NCI-H2107 treated with DMSO at 0.1 percent for 48 hours (cell line): ENCODE measurements at regions not wholly inside any gene's neighbourhood (a gene's known extent, or its start where the extent isn't known, plus 50 kb on each side); places are given as distances from the start of the nearest gene placed in this dataset.
"Not testable (repeated sequence)": the region's sequence is repeated elsewhere in the genome, so short reads cannot be mapped to it uniquely, and the experiment has no call there.

Experiments
- DNase-seq: peaks from one replicate; lab custom pipeline; 2025; ENCODE audit not compliant: unreplicated experiment; lab: John Stamatoyannopoulos, UW

- DNase-seq: not testable (repeated sequence)
These were observed 51.5 kb upstream of the CDC42EP3 start for GRCh38 chr2:37722971-37723370.

- no peak for DNase-seq
These were observed 58.8 kb upstream of the CDC42EP3 start for GRCh38 chr2:37730037-37730818.

- not testable (repeated sequence) for DNase-seq
These were observed 61.0 kb upstream of the CDC42EP3 start for GRCh38 chr2:37732412-37732811.

- DNase-seq: no peak
These were observed 61.8 kb upstream of the CDC42EP3 start for GRCh38 chr2:37733251-37733650.

- DNase-seq: not testable (repeated sequence)
These were observed 62.5 kb upstream of the CDC42EP3 start for GRCh38 chr2:37733955-37734354.

- DNase-seq: not testable (repeated sequence)
These were observed 63.6 kb upstream of the CDC42EP3 start for GRCh38 chr2:37734891-37735523.

GRCh38 chr2:37735524-37735910 is 64.1 kb upstream of the CDC42EP3 start:
- DNase-seq: not testable (repeated sequence)

- DNase-seq: no peak
These were observed 66.1 kb upstream of the CDC42EP3 start for GRCh38 chr2:37737507-37737906.

- DNase-seq: no peak
These were observed 66.9 kb upstream of the CDC42EP3 start for GRCh38 chr2:37738266-37738885.

- no peak for DNase-seq
These were observed 67.7 kb upstream of the CDC42EP3 start for GRCh38 chr2:37739153-37739552.

- no peak for DNase-seq
These were observed 68.8 kb upstream of the CDC42EP3 start for GRCh38 chr2:37740164-37740739.

GRCh38 chr2:37742286-37742685 is 70.8 kb upstream of the CDC42EP3 start:
- no peak for DNase-seq

- no peak for DNase-seq
These were observed 72.6 kb upstream of the CDC42EP3 start for GRCh38 chr2:37744010-37744409.

- not testable (repeated sequence) for DNase-seq
These were observed 73.5 kb upstream of the CDC42EP3 start for GRCh38 chr2:37744961-37745360.

- DNase-seq: not testable (repeated sequence)
These were observed 74.6 kb upstream of the CDC42EP3 start for GRCh38 chr2:37746011-37746410.

- no peak for DNase-seq
These were observed 75.4 kb upstream of the CDC42EP3 start for GRCh38 chr2:37746883-37747282.

GRCh38 chr2:37748541-37748940 is 77.1 kb upstream of the CDC42EP3 start:
- DNase-seq: no peak

GRCh38 chr2:37750286-37750685 is 78.8 kb upstream of the CDC42EP3 start:
- not testable (repeated sequence) for DNase-seq

- no peak for DNase-seq
These were observed 81.3 kb upstream of the CDC42EP3 start for GRCh38 chr2:37752766-37753165.

GRCh38 chr2:37753758-37754157 is 82.3 kb upstream of the CDC42EP3 start:
- no peak for DNase-seq

GRCh38 chr2:37755961-37756559 is 84.6 kb upstream of the CDC42EP3 start:
- DNase-seq: not testable (repeated sequence)
